Stimulated activated CD4-positive, alpha-beta T cell treated with anti-CD3 and anti-CD28 coated beads, Interleukin-12 subunit alpha, Interleukin-12 subunit beta, amount 100 ng/mL, for 24 hours (primary cell): ENCODE measurements at regions not wholly inside any gene's neighbourhood (a gene's known extent, or its start where the extent isn't known, plus 50 kb on each side); places are given as distances from the start of the nearest gene placed in this dataset.
"Not testable (repeated sequence)": the region's sequence is repeated elsewhere in the genome, so short reads cannot be mapped to it uniquely, and the experiment has no call there.

Experiments
- DNase-seq, 2 experiments: peaks; one replicate each; pipeline ENCODE4 v3.0.0-alpha.2; 2020; ENCODE audit warnings: low read depth in 2 of 2

GRCh38 chr4:38416450-38417014 lies 247.5 kb upstream of the KLF3 start:
- DNase-seq, result no peak

- not testable (repeated sequence) for DNase-seq
Observed at GRCh38 chr4:38420254-38420653, 243.7 kb upstream of the KLF3 start.

- DNase-seq, result no peak
Observed at GRCh38 chr4:38422850-38423249, 241.1 kb upstream of the KLF3 start.

- no peak for DNase-seq
Observed at GRCh38 chr4:38424151-38424871, 239.7 kb upstream of the KLF3 start.

GRCh38 chr4:38426532-38426931 lies 237.5 kb upstream of the KLF3 start:
- no peak for DNase-seq

- no peak for DNase-seq
Observed at GRCh38 chr4:38430841-38431240, 233.2 kb upstream of the KLF3 start.

- no peak for DNase-seq
Observed at GRCh38 chr4:38442073-38442788, 221.8 kb upstream of the KLF3 start.

- DNase-seq, result no peak
Observed at GRCh38 chr4:38449506-38450174, 214.4 kb upstream of the KLF3 start.

- DNase-seq, result no peak
Observed at GRCh38 chr4:38452009-38452408, 212.0 kb upstream of the KLF3 start.

GRCh38 chr4:38452542-38452941 lies 211.5 kb upstream of the KLF3 start:
- DNase-seq, result no peak

GRCh38 chr4:38453253-38453881 lies 210.6 kb upstream of the KLF3 start:
- DNase-seq, result no peak

GRCh38 chr4:38454284-38454683 lies 209.7 kb upstream of the KLF3 start:
- DNase-seq, result no peak

- no peak for DNase-seq
Observed at GRCh38 chr4:38455092-38455862, 208.7 kb upstream of the KLF3 start.

GRCh38 chr4:38456096-38456495 lies 207.9 kb upstream of the KLF3 start:
- DNase-seq, result no peak

GRCh38 chr4:38461342-38461741 lies 202.7 kb upstream of the KLF3 start:
- no peak for DNase-seq

- no peak for DNase-seq
Observed at GRCh38 chr4:38462367-38463055, 201.5 kb upstream of the KLF3 start.

- DNase-seq, result no peak
Observed at GRCh38 chr4:38463268-38463958, 200.6 kb upstream of the KLF3 start.

GRCh38 chr4:38464328-38464727 lies 199.7 kb upstream of the KLF3 start:
- DNase-seq, result no peak

- no peak for DNase-seq
Observed at GRCh38 chr4:38466401-38466800, 197.6 kb upstream of the KLF3 start.

- no peak for DNase-seq
Observed at GRCh38 chr4:38467296-38467695, 196.7 kb upstream of the KLF3 start.
